ENCODE measurements at regions not wholly inside any gene's neighbourhood (a gene's known extent, or its start where the extent isn't known, plus 50 kb on each side); places are given as distances from the start of the nearest gene placed in this dataset.

- TF ChIP-seq, protein P1, sequence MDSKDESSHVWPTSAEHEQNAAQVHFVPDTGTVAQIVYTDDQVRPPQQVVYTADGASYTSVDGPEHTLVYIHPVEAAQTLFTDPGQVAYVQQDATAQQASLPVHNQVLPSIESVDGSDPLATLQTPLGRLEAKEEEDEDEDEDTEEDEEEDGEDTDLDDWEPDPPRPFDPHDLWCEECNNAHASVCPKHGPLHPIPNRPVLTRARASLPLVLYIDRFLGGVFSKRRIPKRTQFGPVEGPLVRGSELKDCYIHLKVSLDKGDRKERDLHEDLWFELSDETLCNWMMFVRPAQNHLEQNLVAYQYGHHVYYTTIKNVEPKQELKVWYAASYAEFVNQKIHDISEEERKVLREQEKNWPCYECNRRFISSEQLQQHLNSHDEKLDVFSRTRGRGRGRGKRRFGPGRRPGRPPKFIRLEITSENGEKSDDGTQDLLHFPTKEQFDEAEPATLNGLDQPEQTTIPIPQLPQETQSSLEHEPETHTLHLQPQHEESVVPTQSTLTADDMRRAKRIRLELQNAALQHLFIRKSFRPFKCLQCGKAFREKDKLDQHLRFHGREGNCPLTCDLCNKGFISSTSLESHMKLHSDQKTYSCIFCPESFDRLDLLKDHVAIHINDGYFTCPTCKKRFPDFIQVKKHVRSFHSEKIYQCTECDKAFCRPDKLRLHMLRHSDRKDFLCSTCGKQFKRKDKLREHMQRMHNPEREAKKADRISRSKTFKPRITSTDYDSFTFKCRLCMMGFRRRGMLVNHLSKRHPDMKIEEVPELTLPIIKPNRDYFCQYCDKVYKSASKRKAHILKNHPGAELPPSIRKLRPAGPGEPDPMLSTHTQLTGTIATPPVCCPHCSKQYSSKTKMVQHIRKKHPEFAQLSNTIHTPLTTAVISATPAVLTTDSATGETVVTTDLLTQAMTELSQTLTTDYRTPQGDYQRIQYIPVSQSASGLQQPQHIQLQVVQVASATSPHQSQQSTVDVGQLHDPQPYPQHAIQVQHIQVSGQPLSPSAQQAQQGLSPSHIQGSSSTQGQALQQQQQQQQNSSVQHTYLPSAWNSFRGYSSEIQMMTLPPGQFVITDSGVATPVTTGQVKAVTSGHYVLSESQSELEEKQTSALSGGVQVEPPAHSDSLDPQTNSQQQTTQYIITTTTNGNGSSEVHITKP (tag by site-specific recombination; IDR thresholded peaks at IDR 0.05): no peak
- TF ChIP-seq, protein P2, sequence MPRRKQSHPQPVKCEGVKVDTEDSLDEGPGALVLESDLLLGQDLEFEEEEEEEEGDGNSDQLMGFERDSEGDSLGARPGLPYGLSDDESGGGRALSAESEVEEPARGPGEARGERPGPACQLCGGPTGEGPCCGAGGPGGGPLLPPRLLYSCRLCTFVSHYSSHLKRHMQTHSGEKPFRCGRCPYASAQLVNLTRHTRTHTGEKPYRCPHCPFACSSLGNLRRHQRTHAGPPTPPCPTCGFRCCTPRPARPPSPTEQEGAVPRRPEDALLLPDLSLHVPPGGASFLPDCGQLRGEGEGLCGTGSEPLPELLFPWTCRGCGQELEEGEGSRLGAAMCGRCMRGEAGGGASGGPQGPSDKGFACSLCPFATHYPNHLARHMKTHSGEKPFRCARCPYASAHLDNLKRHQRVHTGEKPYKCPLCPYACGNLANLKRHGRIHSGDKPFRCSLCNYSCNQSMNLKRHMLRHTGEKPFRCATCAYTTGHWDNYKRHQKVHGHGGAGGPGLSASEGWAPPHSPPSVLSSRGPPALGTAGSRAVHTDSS (tag by site-specific recombination; IDR thresholded peaks at IDR 0.05): no peak
- TF ChIP-seq ZSCAN16 (tag by site-specific recombination; IDR thresholded peaks at IDR 0.05) (no peak), FEZF1 (tag by site-specific recombination; IDR thresholded peaks at IDR 0.05) (no peak)
Measured at GRCh38 chr5:12413585-12413984, 509.3 kb upstream of the CTNND2 start (continued).

GRCh38 chr5:12413075-12413474 lies 508.8 kb upstream of the CTNND2 start:
- TF ChIP-seq ZNF623 (tag by site-specific recombination; IDR thresholded peaks at IDR 0.05) (no peak), ZNF658 (tag by site-specific recombination; IDR thresholded peaks at IDR 0.05) (no peak), ZNF549 (tag by site-specific recombination; IDR thresholded peaks at IDR 0.05) (no peak), GLIS1 (tag by site-specific recombination; IDR thresholded peaks at IDR 0.05) (no peak), ZNF488 (tag by site-specific recombination; IDR thresholded peaks at IDR 0.05) (no peak), ZNF76 (tag by site-specific recombination; IDR thresholded peaks at IDR 0.05; ENCODE audit: borderline replicate concordance, low read depth) (no peak), ZBTB11 (tag by site-specific recombination; conservative IDR thresholded peaks at IDR 0.05; ENCODE audit: low read depth) (no peak)
- TF ChIP-seq, protein P3, sequence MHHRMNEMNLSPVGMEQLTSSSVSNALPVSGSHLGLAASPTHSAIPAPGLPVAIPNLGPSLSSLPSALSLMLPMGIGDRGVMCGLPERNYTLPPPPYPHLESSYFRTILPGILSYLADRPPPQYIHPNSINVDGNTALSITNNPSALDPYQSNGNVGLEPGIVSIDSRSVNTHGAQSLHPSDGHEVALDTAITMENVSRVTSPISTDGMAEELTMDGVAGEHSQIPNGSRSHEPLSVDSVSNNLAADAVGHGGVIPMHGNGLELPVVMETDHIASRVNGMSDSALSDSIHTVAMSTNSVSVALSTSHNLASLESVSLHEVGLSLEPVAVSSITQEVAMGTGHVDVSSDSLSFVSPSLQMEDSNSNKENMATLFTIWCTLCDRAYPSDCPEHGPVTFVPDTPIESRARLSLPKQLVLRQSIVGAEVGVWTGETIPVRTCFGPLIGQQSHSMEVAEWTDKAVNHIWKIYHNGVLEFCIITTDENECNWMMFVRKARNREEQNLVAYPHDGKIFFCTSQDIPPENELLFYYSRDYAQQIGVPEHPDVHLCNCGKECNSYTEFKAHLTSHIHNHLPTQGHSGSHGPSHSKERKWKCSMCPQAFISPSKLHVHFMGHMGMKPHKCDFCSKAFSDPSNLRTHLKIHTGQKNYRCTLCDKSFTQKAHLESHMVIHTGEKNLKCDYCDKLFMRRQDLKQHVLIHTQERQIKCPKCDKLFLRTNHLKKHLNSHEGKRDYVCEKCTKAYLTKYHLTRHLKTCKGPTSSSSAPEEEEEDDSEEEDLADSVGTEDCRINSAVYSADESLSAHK (tag by site-specific recombination; IDR thresholded peaks at IDR 0.05): no peak
- Histone ChIP-seq H3K27ac (ENCODE audit: extremely low read depth, low read depth, low read length) (no peak overlapping the region), H3K4me3 (ENCODE audit: low read depth, low read length) (no peak overlapping the region), H3K4me1 (ENCODE audit: control insufficient read depth, insufficient read depth, low read length) (no peaks in the 10 kb centered on the region), H3K9me3 (ENCODE audit: control insufficient read depth, insufficient read depth, low read depth, low read length) (no peaks in the 10 kb centered on the region), H3K36me3 (ENCODE audit: control insufficient read depth in 2 of 2, insufficient read depth in 1 of 2, low read length in 2 of 2) (no peaks in the 10 kb centered on the region)
- POLR2A ChIA-PET: no interaction called here
- CTCF ChIA-PET: no interaction called here
